Endodermal cell (in vitro differentiated cells): ENCODE measurements at regions not wholly inside any gene's neighbourhood (a gene's known extent, or its start where the extent isn't known, plus 50 kb on each side); places are given as distances from the start of the nearest gene placed in this dataset.

Experiments
- DNase-seq: peaks from one replicate; pipeline ENCODE4 v3.0.0-alpha.2; 2017
- H3K27ac ChIP-seq: 2 replicates; pipeline ENCODE4 v1.5.1; 2013; ENCODE audit warnings: mild to moderate bottlenecking, low read depth, low read length, moderate library complexity
- H3K27me3 ChIP-seq: 2 replicates; pipeline ENCODE4 v1.6.1; 2013; ENCODE audit warnings: mild to moderate bottlenecking, low read length, moderate library complexity; ENCODE audit not compliant: insufficient read depth, control insufficient read depth, poor library complexity, severe bottlenecking
- H3K36me3 ChIP-seq: 2 replicates; pipeline ENCODE4 v1.7.0; 2013; ENCODE audit warnings: mild to moderate bottlenecking, low read length, moderate library complexity; ENCODE audit not compliant: control insufficient read depth, insufficient read depth
- H3K4me1 ChIP-seq: one replicate; pipeline ENCODE4 v1.7.0; 2013; ENCODE audit warnings: low read length; ENCODE audit not compliant: control insufficient read depth, insufficient read depth
- H3K4me3 ChIP-seq: 2 replicates; pipeline ENCODE4 v1.5.1; 2013; ENCODE audit warnings: mild to moderate bottlenecking, low read length, moderate library complexity
- H3K9ac ChIP-seq: 2 replicates; pipeline ENCODE4 v1.6.1; 2013; ENCODE audit warnings: mild to moderate bottlenecking, low read length, moderate library complexity; ENCODE audit not compliant: poor library complexity, severe bottlenecking; ENCODE audit errors: extremely low read depth
- H3K9me3 ChIP-seq: 2 replicates; pipeline ENCODE4 v1.6.1; 2013; ENCODE audit warnings: mild to moderate bottlenecking, low read length, moderate library complexity; ENCODE audit not compliant: control insufficient read depth
- H3K27ac Mint-ChIP-seq: 2 replicates; pipeline ENCODE4 v1.8.0; 2020; ENCODE audit warnings: mixed read lengths
- H3K27me3 Mint-ChIP-seq: 2 replicates; pipeline ENCODE4 v1.8.0; 2021; ENCODE audit warnings: mild to moderate bottlenecking, mixed read lengths; ENCODE audit not compliant: insufficient read depth
- H3K36me3 Mint-ChIP-seq: 2 replicates; pipeline ENCODE4 v1.8.0; 2020; ENCODE audit warnings: low read depth, mixed read lengths
- H3K4me1 Mint-ChIP-seq: 2 replicates; pipeline ENCODE4 v1.8.0; 2020; ENCODE audit warnings: mixed read lengths
- H3K4me3 Mint-ChIP-seq: 2 replicates; pipeline ENCODE4 v1.8.0; 2020; ENCODE audit warnings: mild to moderate bottlenecking, moderate library complexity, mixed read lengths
- H3K9me3 Mint-ChIP-seq: 2 replicates; pipeline ENCODE4 v1.8.0; 2020; ENCODE audit warnings: mild to moderate bottlenecking, mixed read lengths
- CTCF ChIP-seq: fragments of 200-600 bp; sonication (generic); conservative IDR thresholded peaks from 2 replicates; pipeline ENCODE4 v1.5.0; 2021; ENCODE audit warnings: antibody characterized with exemption, mild to moderate bottlenecking
- WGBS, 2 experiments: methylation state at CpG; one replicate each; pipeline versions ENCODE4 v1.1.5 to v1.1.7; 2013; ENCODE audit warnings: missing lambda C conversion rate in 2 of 2, mixed read lengths in 1 of 2; ENCODE audit not compliant: insufficient coverage in 1 of 2, insufficient read length in 1 of 2; 5-methylcytosine and 5-hydroxymethylcytosine counted together

- Histone ChIP-seq H3K36me3 (no peaks in the 10 kb centered on the region), H3K4me1 (no peaks in the 10 kb centered on the region), H3K27ac (no peak overlapping the region), H3K27me3 (no peaks in the 10 kb centered on the region), H3K4me3 (no peak overlapping the region), H3K9me3 (no peaks in the 10 kb centered on the region), H3K9ac (no peak overlapping the region)
- TF ChIP-seq CTCF: no peak
- no peak overlapping the region for H3K27ac Mint-ChIP-seq
- no peak overlapping the region for H3K4me3 Mint-ChIP-seq
- no peaks in the 10 kb centered on the region for H3K36me3 Mint-ChIP-seq
- H3K27me3 Mint-ChIP-seq: no peaks in the 10 kb centered on the region
- no peaks in the 10 kb centered on the region for H3K9me3 Mint-ChIP-seq
- no peak for DNase-seq
- no peaks in the 10 kb centered on the region for H3K4me1 Mint-ChIP-seq
Observed at GRCh38 chr2:184304006-184304405, 294.3 kb upstream of the ZNF804A start.

- no peaks in the 10 kb centered on the region for H3K36me3 Mint-ChIP-seq
- H3K27ac Mint-ChIP-seq: no peak overlapping the region
- H3K36me3 ChIP-seq: no peaks in the 10 kb centered on the region
- no peaks in the 10 kb centered on the region for H3K4me1 ChIP-seq
- no peaks in the 10 kb centered on the region for H3K27me3 ChIP-seq
- WGBS, 2 experiments: 96 to 100% methylated on average over 3 to 4 of the region's 4 CpGs
- no peak overlapping the region for H3K4me3 ChIP-seq
- H3K4me1 Mint-ChIP-seq: no peaks in the 10 kb centered on the region
- H3K4me3 Mint-ChIP-seq: no peak overlapping the region
- no peaks in the 10 kb centered on the region for H3K9me3 ChIP-seq
- H3K9me3 Mint-ChIP-seq: no peaks in the 10 kb centered on the region
- H3K9ac ChIP-seq: no peak overlapping the region
- no peaks in the 10 kb centered on the region for H3K27me3 Mint-ChIP-seq
- no peak for DNase-seq
- no peak overlapping the region for H3K27ac ChIP-seq
- TF ChIP-seq CTCF: no peak
Observed at GRCh38 chr2:184305105-184305504, 293.2 kb upstream of the ZNF804A start.

GRCh38 chr2:184308706-184309105 lies 289.6 kb upstream of the ZNF804A start:
- no peaks in the 10 kb centered on the region for H3K36me3 Mint-ChIP-seq

More at GRCh38 chr2:184308706-184309105, 289.6 kb upstream of the ZNF804A start:
- H3K27ac Mint-ChIP-seq: no peak overlapping the region
- no peaks in the 10 kb centered on the region for H3K27me3 ChIP-seq
- H3K27ac ChIP-seq: no peak overlapping the region
- no peaks in the 10 kb centered on the region for H3K27me3 Mint-ChIP-seq
- no peaks in the 10 kb centered on the region for H3K4me1 ChIP-seq
- H3K9me3 Mint-ChIP-seq: no peaks in the 10 kb centered on the region
- H3K4me1 Mint-ChIP-seq: no peaks in the 10 kb centered on the region
- no peaks in the 10 kb centered on the region for H3K36me3 ChIP-seq
- H3K9ac ChIP-seq: no peak overlapping the region
- 88 to 93% methylated on average over 1 of the region's 1 CpG for WGBS, 2 experiments
- H3K4me3 ChIP-seq: no peak overlapping the region
- H3K4me3 Mint-ChIP-seq: no peak overlapping the region
- H3K9me3 ChIP-seq: no peaks in the 10 kb centered on the region
- DNase-seq: no peak
- TF ChIP-seq CTCF: no peak
